ENCODE measurements at regions not wholly inside any gene's neighbourhood (a gene's known extent, or its start where the extent isn't known, plus 50 kb on each side); places are given as distances from the start of the nearest gene placed in this dataset.

GRCh38 chr6:15796844-15797243, 134.0 kb upstream of the DTNBP1 start:
- TF ChIP-seq SIN3A (IDR thresholded peaks at IDR 0.05; ENCODE audit: borderline replicate concordance, insufficient read depth, low read depth, low read length) (no peak), REST (IDR thresholded peaks at IDR 0.05; ENCODE audit: insufficient read depth in 1 of 2, low read depth in 2 of 2, low read length in 1 of 2) (no peak), POLR2AphosphoS5 (IDR thresholded peaks at IDR 0.05; ENCODE audit: low read depth, low read length) (no peak)
- TF ChIP-seq, protein P1, sequence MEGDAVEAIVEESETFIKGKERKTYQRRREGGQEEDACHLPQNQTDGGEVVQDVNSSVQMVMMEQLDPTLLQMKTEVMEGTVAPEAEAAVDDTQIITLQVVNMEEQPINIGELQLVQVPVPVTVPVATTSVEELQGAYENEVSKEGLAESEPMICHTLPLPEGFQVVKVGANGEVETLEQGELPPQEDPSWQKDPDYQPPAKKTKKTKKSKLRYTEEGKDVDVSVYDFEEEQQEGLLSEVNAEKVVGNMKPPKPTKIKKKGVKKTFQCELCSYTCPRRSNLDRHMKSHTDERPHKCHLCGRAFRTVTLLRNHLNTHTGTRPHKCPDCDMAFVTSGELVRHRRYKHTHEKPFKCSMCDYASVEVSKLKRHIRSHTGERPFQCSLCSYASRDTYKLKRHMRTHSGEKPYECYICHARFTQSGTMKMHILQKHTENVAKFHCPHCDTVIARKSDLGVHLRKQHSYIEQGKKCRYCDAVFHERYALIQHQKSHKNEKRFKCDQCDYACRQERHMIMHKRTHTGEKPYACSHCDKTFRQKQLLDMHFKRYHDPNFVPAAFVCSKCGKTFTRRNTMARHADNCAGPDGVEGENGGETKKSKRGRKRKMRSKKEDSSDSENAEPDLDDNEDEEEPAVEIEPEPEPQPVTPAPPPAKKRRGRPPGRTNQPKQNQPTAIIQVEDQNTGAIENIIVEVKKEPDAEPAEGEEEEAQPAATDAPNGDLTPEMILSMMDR (IDR thresholded peaks at IDR 0.05) = no peak

Measured in Panc1 (cell line).